PC-9 (cell line): ENCODE measurements at regions not wholly inside any gene's neighbourhood (a gene's known extent, or its start where the extent isn't known, plus 50 kb on each side); places are given as distances from the start of the nearest gene placed in this dataset.

ENCODE experiments used
- CTCF ChIP-seq: fragments of 200-600 bp; sonication (generic); conservative IDR thresholded peaks from 2 replicates; pipeline ENCODE4 v1.6.1; 2017; ENCODE audit warnings: mixed run types, antibody characterized with exemption, mild to moderate bottlenecking, moderate library complexity
- EZH2 ChIP-seq: fragments of 200-600 bp; sonication (generic); IDR thresholded peaks from 2 replicates; pipeline ENCODE4 v1.8.0; 2017; ENCODE audit warnings: antibody characterized with exemption, low read depth

DNA sequence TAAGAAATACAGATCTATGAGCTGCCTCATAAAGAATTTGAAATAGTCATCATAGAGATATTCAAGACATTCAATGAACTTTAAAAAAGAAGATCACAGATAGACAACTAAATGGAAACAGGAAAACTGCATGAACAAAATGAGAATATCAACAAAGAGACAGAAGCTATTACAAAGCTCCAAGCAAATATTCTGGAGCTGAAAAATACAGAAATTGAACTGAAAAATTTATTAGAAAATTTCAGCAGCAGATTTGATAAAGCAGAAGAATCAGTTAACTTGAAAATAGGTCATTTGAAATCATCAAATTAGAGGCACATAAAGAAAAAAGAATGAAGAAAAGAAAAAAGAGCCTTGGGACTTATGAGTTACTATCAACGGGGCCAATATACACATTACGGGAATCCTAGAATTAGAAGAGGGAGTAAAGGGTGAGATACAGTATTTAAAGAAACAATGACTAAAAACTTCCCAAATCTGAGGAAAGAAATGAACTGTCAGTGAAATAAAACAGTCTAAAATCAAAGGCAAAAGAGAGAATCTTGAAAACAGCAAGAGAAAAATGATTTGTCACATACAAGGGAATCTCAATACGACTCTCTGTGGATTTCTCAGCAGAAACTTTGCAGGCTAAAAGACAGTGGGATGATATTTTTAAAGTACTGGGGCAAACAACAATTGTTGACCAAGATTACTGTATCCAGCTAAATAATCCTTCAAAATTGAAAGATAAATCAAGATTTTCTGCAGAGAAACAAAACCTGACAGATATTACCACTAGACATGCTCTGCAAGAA is 641.6 kb downstream of the ANKRD50 start:
- no peak for TF ChIP-seq EZH2
- TF ChIP-seq CTCF: no peak
